GM19438 (cell line): ENCODE measurements at regions not wholly inside any gene's neighbourhood (a gene's known extent, or its start where the extent isn't known, plus 50 kb on each side); places are given as distances from the start of the nearest gene placed in this dataset.
"Not testable (repeated sequence)": the region's sequence is repeated elsewhere in the genome, so short reads cannot be mapped to it uniquely, and the experiment has no call there.

Experiments used
- ATAC-seq: cut with Tn5 transposase; IDR thresholded peaks from one replicate; pipeline ENCODE4 v1.9.1; 2021; ENCODE audit warnings: low read depth; ENCODE audit not compliant: unreplicated experiment

GRCh38 chr6:12348530-12349511, 58.7 kb downstream of the EDN1 start:
- no peak for ATAC-seq

DNA sequence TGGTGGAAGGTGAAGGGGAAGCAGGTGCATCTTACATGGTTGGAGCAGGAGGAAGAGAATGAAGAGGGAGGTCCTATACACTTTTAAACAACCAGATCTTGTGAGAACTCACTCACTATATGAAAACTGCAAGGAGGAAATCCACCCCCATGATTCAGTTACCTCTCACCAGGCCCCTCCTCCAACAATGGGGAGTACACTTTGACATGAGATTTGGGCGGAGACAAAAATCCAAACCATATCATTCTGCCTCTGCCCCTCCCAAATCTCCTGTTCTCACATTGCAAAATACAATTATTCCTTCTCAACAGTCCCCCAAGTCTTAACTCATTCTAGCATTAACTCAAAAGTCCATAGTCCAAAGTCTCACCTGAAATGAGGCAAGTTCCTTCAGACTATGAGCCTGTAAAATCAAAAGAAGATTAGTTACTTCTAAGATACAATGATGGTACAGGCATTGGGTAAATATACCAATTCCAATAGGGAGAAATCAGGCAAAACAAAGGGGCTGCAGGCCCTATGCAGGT, 60.5 kb downstream of the EDN1 start:
- no peak for ATAC-seq

DNA sequence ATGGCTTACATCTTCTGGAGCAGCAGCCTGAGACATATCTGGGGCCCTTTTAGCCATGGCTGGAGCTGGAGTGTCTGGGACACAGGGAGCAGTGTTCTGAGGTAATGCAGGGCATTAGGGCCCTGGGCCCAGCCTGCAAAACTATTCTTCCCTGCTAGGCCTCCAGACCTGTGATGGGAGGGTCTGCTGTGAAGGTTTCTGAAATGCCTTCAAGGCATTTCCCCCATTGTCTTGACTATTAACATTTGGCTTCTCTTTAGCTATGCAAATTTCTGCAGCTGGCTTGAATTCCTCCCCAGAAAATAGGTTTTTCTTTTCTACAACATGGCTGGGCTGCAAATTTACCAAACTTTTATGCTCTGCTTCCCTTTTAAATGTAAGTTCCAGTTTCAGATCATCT, 61.5 kb downstream of the EDN1 start:
- ATAC-seq: no peak

- ATAC-seq: no peak
These were observed 63.6 kb downstream of the EDN1 start for GRCh38 chr6:12353731-12354130.

DNA sequence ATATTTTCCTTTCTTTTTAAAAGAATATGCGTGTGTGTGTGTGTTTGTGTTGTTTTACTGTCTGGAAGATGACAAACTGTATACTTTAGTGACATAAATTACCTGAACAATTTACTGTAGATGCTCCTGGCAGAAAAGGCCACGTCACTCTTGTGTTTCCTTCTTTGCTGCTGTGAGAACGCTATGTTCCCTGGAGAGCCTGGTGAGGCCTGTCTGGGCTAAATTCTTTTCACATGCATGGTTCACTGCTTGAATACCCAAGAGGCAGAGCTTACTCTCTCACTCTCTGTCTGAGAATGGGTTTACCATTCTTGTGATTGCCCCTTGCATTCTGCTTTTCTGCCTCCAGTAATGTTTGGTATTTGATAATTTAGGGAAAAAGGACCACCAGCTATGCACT, 64.3 kb downstream of the EDN1 start:
- ATAC-seq: peak; percentile 53

DNA sequence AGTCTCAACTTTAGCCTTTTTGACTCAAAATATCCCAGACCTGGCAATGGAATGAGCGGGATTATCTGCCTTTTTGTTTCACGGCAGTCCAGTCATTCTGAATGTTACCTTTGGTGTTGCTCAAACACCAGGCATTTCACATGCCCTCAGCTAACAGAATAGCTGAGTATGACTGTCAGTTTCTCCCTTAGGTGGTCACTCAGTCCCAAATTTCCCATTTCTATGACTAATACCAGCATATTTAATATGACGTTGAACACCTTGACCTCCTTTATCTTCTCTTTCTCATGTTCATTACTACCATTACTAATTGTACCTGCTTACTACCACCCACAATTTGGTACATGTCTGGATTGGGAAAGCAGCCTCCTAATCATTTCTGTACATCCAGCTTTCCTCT, 65.2 kb downstream of the EDN1 start:
- no peak for ATAC-seq

DNA sequence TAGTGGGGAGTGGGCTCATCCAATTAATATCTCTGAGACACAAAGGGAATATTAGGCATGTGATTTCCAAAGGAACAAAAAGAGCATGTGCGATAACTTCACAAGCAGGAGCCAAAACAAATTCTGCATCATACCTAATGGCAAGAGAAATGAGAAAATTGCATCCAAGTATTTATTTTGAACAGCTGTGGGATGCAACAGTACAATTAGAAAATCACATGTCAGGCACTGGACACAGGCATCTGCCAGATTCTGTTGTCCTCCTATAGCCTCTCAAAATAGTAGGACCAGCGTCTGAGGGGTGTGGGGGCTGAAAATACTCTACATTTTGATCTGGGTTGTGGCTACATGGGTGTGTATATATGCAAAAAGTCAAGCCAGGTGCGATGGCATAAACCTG, 66.3 kb downstream of the EDN1 start:
- no peak for ATAC-seq

DNA sequence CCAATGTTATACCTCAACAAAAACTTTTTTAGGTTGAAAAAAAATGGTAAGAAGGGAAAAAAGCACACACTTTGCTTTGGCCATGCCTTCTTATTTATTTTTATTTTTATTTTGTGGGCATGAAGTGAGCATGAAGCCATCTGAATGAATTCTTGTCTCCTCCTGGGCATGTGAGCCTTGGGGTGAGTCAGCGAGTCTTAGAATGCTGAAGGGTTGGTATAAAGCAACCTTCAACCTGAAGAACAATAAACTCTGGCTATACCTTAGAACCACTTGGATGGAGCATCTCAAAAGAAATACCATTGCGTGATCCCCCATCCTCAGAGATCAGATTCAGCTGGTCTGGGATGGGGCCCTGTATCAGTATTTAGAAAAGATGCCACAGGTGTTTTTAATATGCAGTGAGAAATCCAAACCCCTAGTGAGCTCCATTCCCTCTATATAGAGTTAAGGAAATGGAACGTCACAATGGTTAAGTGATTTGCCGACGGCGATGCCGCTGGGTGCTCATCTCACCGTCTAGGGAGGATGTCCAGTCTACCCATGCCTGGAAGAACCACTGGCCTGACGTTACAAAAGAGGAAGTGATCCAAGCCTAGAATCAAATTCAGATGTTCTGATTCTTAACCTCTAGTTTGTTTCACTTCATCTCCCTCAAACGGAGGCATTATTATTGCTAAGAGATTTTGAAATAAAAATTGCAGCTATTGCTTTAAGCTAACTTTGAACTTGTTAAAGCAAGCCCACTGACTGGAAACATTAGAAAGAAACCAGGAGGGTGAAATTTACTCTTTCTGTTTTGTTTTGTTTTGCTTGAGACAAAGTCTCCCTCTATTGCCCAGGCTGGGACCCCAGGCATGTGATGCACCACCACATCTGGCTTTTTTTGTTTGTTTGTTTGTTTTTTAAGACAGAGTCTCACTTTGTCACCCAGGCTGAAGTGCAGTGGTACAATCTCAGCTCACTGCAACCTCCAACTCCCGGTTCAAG, 67.1 kb downstream of the EDN1 start:
- peak; percentile 67 for ATAC-seq

DNA sequence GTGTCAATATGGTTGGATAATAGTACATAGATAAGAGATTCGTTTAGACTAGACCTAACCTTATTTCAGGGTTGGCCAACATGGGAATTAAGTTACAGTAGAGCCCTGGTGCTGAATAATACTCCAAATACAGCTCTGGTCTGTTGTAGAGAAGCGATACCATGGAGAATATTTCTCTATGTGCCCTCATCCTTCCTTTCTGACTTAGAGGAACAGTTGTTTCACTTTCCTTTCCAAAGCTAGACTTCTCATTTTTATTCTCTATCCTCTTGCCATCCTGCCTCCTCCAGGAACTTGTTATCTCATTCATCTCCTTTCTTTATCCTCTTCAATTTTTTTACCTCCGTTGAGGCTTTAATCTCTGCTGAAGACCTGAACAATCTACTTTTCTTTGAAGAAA, 68.9 kb downstream of the EDN1 start:
- no peak for ATAC-seq

GRCh38 chr6:12361042-12361765, 71.0 kb downstream of the EDN1 start:
- ATAC-seq: no peak

DNA sequence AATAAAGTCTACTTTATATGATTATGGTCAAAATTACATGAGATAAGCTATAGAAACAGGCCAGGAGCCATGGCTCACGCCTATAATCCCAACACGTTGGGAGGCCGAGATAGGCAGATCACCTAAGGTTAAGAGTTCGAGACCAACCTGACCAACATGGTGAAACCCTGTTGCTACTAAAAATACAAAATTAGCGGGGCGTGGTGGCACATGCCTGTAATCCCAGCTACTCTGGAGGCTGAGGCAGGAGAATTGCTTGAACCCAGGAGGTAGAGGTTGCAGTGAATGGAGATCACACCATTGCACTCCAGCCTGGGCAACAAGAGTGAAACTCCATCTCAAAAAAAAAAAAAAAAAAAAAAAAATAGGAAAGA, 73.1 kb downstream of the EDN1 start:
- not testable (repeated sequence) for ATAC-seq

DNA sequence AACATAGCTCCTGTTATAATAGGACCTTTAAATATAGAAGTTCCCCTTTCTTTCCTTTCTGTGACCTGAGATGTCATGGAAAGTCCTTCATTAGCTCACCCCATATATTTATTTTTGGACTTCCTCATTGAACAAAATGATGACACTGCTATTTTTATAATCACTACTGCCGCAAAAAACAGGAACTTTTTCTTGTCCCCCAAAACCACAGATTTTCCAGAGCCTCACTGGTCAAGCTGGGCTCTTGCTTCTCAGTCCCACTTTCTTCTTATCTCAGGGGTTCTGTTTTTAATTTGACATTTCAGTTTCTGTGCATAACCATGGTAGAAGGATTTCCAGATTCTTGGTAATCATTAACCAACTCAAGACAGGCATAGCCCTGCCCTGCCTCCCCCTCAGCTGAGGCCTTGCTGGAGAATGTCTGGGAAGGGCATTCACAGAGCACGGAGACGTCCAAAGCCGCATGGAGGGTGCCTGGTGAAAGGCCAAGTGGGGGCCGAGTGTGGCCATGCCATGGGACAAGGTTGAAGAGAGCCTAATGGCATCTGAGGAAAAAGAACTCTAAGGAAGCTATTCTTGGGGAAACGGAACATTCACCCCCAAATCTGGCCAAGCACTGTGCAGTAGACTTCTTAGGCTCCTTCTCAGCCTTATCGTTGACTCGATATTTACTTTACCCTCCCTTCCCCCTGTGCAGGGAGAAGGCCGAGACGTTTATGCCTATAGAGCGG, 73.7 kb downstream of the EDN1 start:
- peak; percentile 85 for ATAC-seq

DNA sequence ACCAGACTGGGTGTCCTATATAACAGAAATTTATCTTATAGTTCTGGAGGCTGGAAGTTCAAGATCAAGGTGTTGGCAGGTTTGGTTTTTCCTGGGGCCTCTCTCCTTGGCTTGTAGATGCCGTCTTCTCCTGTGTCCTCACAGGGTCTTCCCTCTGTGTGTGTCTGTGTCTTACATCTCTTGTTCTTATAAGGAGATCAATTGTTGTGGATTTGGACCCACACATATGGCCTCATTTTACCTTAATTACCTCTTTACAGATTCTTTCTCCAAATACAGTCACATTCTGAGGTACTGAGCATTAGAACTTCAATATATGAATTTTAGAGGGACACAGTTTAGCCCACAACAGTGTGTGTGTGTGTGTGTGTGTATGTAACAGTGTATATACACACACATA, 74.5 kb downstream of the EDN1 start:
- ATAC-seq: no peak

GRCh38 chr6:12366731-12367130, 76.6 kb downstream of the EDN1 start:
- no peak for ATAC-seq

DNA sequence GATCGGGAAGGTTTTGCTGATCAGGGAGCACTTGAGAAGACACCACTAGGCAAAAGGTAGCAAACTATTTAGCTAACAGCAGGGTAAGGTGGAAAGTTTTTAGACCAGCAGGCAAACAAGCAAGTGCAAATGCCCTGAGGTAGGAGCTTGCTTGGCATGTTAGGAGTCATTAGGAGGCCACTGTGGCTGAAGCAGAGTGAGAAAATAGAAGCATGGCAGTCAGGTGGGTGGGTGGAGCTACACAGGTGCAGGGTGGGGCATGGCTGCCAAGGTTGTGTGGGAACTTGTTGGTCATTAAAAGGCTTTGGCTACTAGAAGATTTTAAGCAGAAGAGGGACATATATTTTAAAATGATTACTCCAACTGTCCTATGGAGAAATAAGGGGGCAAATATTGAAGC, 77.3 kb downstream of the EDN1 start:
- no peak for ATAC-seq

DNA sequence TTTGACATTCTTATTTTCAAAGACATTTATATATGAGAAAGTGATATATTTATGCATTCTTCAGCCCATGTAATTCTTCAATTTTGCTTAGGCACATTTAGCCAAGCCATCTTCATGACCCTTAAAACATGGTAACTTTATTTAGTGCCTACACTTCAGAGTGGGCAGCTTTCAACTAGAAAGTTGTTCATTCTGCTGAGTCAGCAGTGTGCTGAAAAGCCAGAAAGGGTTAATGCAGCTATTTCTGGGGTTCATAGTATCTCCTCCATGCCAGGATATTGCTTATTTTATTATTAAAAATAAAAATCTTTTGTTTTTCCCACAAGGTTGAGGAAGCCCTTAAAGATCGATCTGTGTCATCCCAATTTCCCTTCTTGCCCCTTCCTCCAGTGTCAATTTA, 79.2 kb downstream of the EDN1 start:
- no peak for ATAC-seq

GRCh38 chr6:12369781-12370262, 79.7 kb downstream of the EDN1 start:
- peak; percentile 62 for ATAC-seq

GRCh38 chr6:12371151-12371550, 81.0 kb downstream of the EDN1 start:
- peak; percentile 4 for ATAC-seq

- peak; percentile 44 for ATAC-seq
These were observed 81.5 kb downstream of the EDN1 start for GRCh38 chr6:12371641-12372146.
